ENCODE measurements at regions not wholly inside any gene's neighbourhood (a gene's known extent, or its start where the extent isn't known, plus 50 kb on each side); places are given as distances from the start of the nearest gene placed in this dataset.

DNA sequence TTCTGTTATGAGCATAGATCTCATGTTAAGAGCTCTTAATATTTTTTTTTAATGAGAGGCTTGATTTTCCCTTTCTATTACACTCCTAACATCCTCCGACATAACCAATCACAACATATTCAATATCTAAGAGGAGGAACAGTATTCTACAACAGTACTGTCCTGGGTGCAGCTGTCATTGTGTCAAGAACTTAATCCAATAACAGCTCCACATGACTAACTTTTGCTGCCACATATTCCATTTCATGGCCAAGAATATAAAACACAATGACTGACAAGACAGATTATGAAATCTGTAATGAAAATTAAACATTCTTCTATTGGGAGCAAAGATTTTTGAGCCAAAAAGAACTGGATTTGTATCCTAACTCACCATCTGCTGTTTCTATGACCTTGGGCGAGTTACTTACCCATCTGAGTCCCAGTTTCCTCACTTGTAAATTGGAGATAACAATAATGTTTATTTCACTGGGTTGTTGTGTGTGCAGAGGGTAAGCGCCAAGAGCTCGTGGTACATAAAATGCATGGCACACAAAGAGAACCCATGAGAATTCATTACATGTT is 405.6 kb downstream of the SPRY1 start:
- no peak for TF ChIP-seq EZH2 (IDR thresholded peaks at IDR 0.05; ENCODE audit: low read length, missing control alignments)
- TF ChIP-seq, protein P1, sequence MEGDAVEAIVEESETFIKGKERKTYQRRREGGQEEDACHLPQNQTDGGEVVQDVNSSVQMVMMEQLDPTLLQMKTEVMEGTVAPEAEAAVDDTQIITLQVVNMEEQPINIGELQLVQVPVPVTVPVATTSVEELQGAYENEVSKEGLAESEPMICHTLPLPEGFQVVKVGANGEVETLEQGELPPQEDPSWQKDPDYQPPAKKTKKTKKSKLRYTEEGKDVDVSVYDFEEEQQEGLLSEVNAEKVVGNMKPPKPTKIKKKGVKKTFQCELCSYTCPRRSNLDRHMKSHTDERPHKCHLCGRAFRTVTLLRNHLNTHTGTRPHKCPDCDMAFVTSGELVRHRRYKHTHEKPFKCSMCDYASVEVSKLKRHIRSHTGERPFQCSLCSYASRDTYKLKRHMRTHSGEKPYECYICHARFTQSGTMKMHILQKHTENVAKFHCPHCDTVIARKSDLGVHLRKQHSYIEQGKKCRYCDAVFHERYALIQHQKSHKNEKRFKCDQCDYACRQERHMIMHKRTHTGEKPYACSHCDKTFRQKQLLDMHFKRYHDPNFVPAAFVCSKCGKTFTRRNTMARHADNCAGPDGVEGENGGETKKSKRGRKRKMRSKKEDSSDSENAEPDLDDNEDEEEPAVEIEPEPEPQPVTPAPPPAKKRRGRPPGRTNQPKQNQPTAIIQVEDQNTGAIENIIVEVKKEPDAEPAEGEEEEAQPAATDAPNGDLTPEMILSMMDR (conservative IDR thresholded peaks at IDR 0.05 in 1 of 2, IDR thresholded peaks at IDR 0.05 in 1 of 2; ENCODE audit: low read depth in 1 of 2, low read length in 2 of 2) = no peak

Measured in fibroblast of lung (primary cell).